ENCODE measurements at regions not wholly inside any gene's neighbourhood (a gene's known extent, or its start where the extent isn't known, plus 50 kb on each side); places are given as distances from the start of the nearest gene placed in this dataset.

GRCh38 chr15:58267051-58267450 lies 128.9 kb downstream of the AQP9 start:
- H3K27me3 ChIP-seq: no peaks in the 10 kb centered on the region
- H3K4me1 Mint-ChIP-seq: peaks cover 19% of the 10 kb centered on the region
- no peak overlapping the region for H3K4me3 Mint-ChIP-seq
- peaks cover 3% of the 10 kb centered on the region for H3K36me3 Mint-ChIP-seq
- H3K9me3 Mint-ChIP-seq: peaks cover 10% of the 10 kb centered on the region
- H3K9me3 ChIP-seq (ENCODE audit: low read depth): no peaks in the 10 kb centered on the region
- no peak for DNase-seq (ENCODE audit: low spot score)
- no peak overlapping the region for H3K27ac Mint-ChIP-seq
- no peaks in the 10 kb centered on the region for H4K20me1 ChIP-seq (ENCODE audit: low read depth)
- no peak overlapping the region for H3K4me2 ChIP-seq
- no peak overlapping the region for H3K27ac ChIP-seq
- no peaks in the 10 kb centered on the region for H3K36me3 ChIP-seq
- TF ChIP-seq CTCF (IDR thresholded peaks at IDR 0.05) (no peak), EZH2 (IDR thresholded peaks at IDR 0.05) (no peak)
- peaks cover 5% of the 10 kb centered on the region for H3K4me1 ChIP-seq
- H3K4me3 ChIP-seq: no peak overlapping the region
- no peak overlapping the region for H3K9ac ChIP-seq
- H3F3A ChIP-seq (ENCODE audit: low read depth): peaks cover 3% of the 10 kb centered on the region
- peaks cover 14% of the 10 kb centered on the region for H3K27me3 Mint-ChIP-seq (ENCODE audit: insufficient read depth, low read depth)
- no peaks in the 10 kb centered on the region for H3K79me2 ChIP-seq (ENCODE audit: low read depth)
- H2AFZ ChIP-seq (replicated peaks): no peak overlapping the region

GRCh38 chr15:58268746-58269267 lies 130.6 kb downstream of the AQP9 start:
- Mint-ChIP-seq H3K4me1 (peaks cover 19% of the 10 kb centered on the region), H3K9me3 (peaks cover 10% of the 10 kb centered on the region), H3K27ac (no peak overlapping the region), H3K36me3 (peaks cover 3% of the 10 kb centered on the region), H3K4me3 (no peak overlapping the region), H3K27me3 (ENCODE audit: insufficient read depth, low read depth) (peaks cover 7% of the 10 kb centered on the region)
- no peak for TF ChIP-seq CTCF (IDR thresholded peaks at IDR 0.05)
- no peak for TF ChIP-seq EZH2phosphoT487 (IDR thresholded peaks at IDR 0.05)
- TF ChIP-seq EZH2 (IDR thresholded peaks at IDR 0.05): no peak
- Histone ChIP-seq H4K20me1 (ENCODE audit: low read depth) (no peaks in the 10 kb centered on the region), H3F3A (ENCODE audit: low read depth) (peaks cover 3% of the 10 kb centered on the region), H3K79me2 (ENCODE audit: low read depth) (no peaks in the 10 kb centered on the region), H3K27me3 (no peaks in the 10 kb centered on the region), H2AFZ (replicated peaks) (no peak overlapping the region), H3K9me3 (ENCODE audit: low read depth) (no peaks in the 10 kb centered on the region), H3K27ac (no peak overlapping the region), H3K4me1 (peaks cover 5% of the 10 kb centered on the region), H3K9ac (no peak overlapping the region), H3K36me3 (no peaks in the 10 kb centered on the region), H3K4me2 (no peak overlapping the region), H3K4me3 (no peak overlapping the region)
- DNase-seq (ENCODE audit: low spot score): no peak

- no peak for TF ChIP-seq EZH2 (IDR thresholded peaks at IDR 0.05)
- peak; percentile 79 for TF ChIP-seq CTCF (IDR thresholded peaks at IDR 0.05)
- peaks cover 12% of the 10 kb centered on the region for H3K4me1 Mint-ChIP-seq
- H2AFZ ChIP-seq (replicated peaks): peak overlapping the region; percentile 53
- peaks cover under 1% of the 10 kb centered on the region for H3F3A ChIP-seq (ENCODE audit: low read depth)
- H4K20me1 ChIP-seq (ENCODE audit: low read depth): no peaks in the 10 kb centered on the region
- no peak overlapping the region for H3K4me3 Mint-ChIP-seq
- H3K4me3 ChIP-seq: no peak overlapping the region
- no peaks in the 10 kb centered on the region for H3K4me1 ChIP-seq
- peaks cover 3% of the 10 kb centered on the region for H3K36me3 Mint-ChIP-seq
- no peak overlapping the region for H3K4me2 ChIP-seq
- H3K27ac Mint-ChIP-seq: no peak overlapping the region
- H3K9me3 ChIP-seq (ENCODE audit: low read depth): no peaks in the 10 kb centered on the region
- H3K27me3 Mint-ChIP-seq (ENCODE audit: insufficient read depth, low read depth): peaks cover 7% of the 10 kb centered on the region
- H3K27ac ChIP-seq: no peak overlapping the region
- H3K79me2 ChIP-seq (ENCODE audit: low read depth): no peaks in the 10 kb centered on the region
- no peaks in the 10 kb centered on the region for H3K27me3 ChIP-seq
- peak; percentile 80 for DNase-seq (ENCODE audit: low spot score)
- H3K36me3 ChIP-seq: no peaks in the 10 kb centered on the region
- no peak overlapping the region for H3K9ac ChIP-seq
- peaks cover 10% of the 10 kb centered on the region for H3K9me3 Mint-ChIP-seq
These were observed 131.6 kb downstream of the AQP9 start for GRCh38 chr15:58269455-58270414.

All from neural progenitor cell (in vitro differentiated cells).